ENCODE measurements at regions not wholly inside any gene's neighbourhood (a gene's known extent, or its start where the extent isn't known, plus 50 kb on each side); places are given as distances from the start of the nearest gene placed in this dataset.
A peak's percentile ranks its signal among the peaks of the same experiment; 100 is the strongest.

DNA sequence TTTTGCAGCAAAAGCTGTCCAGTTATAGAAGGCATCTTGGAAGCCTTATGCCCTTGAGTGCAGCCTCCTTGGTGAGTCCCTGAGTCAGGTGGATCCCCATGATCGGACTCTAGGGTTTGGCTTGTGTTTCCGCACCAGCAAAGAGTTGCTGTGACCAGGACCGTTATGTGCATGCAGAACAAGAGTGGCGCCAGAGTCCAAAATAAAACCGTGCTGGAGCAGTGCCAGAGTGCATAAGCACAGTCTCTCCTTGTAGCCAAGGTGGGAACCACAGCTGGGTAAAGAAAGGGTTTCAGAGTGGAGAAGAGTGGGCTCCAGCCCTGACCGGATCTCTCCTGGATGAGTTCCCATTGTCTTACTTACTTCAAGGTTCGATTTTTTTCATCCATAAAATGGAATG, 58.6 kb downstream of the FOXA2 start:
- Histone ChIP-seq H4K20me1 (ENCODE audit: insufficient read depth, low read length) (no peaks in the 10 kb centered on the region), H3K27ac (ENCODE audit: extremely low read length, insufficient read depth, low read length) (peak overlapping the region; percentile 89), H3K4me2 (ENCODE audit: low read depth, low read length) (peak overlapping the region; percentile 25), H3K36me3 (replicated peaks in 1 of 2; ENCODE audit: control insufficient read depth in 1 of 2, insufficient read depth in 2 of 2, low read length in 2 of 2) (no peaks in the 10 kb centered on the region), H3K9me3 (ENCODE audit: low read length) (no peaks in the 10 kb centered on the region), H3K4me1 (ENCODE audit: insufficient read depth, low read length) (peaks cover 81% of the 10 kb centered on the region), H2AFZ (ENCODE audit: low read length) (no peak overlapping the region), H3K27me3 (ENCODE audit: control insufficient read depth in 1 of 2, insufficient read depth in 2 of 2, low read length in 2 of 2) (no peaks in the 10 kb centered on the region), H3K9ac (ENCODE audit: insufficient read depth, low read depth, low read length) (no peak overlapping the region), H3K79me2 (ENCODE audit: insufficient read depth, low read length) (peaks cover 10% of the 10 kb centered on the region), H3K4me3 (replicated peaks in 1 of 3; ENCODE audit: insufficient read depth in 1 of 3, low read depth in 2 of 3, low read length in 3 of 3) (no peak overlapping the region)
- POLR2A ChIA-PET, result interaction anchor here (4.3 to 10.8 kb wide), 5 partner anchors 9 to 57 kb away, joined by 86 to 501 read pairs (median 143); partner anchors contain the start of gene FOXA2
- ATAC-seq (peak; percentile 2; the same call in 1 of the 3 replicates), DNase-seq (ENCODE audit: low spot score) (peak; percentile 48), FAIRE-seq (no peak)
- no TSS peak for BruUV-seq (replicated peaks)
- intact Hi-C loops (cut with micrococcal nuclease; ENCODE audit: unreplicated experiment) (loop anchor here (1.0 to 2.0 kb wide), 2 partner anchors 8 to 23 kb away; no protein-coding TSS in a partner anchor), in situ Hi-C loops (cut with HindIII; ENCODE audit: extremely low pct_ligation_motif_present, low pct_unique_long_range_greater_than_20kb) (no loop called here)
- 67% methylated on average over 7 of the region's 7 CpGs for WGBS (ENCODE audit: low lambda C conversion rate)
- CTCF ChIA-PET (ENCODE audit: low intra/inter-chr PET ratio, low total read pairs), result no interaction called here
- no peak for TF ChIP-seq ZNF839 (CRISPR knock-in tag; IDR thresholded peaks at IDR 0.05; ENCODE audit: borderline replicate concordance)
- TF ChIP-seq TRIM24 (CRISPR knock-in tag; IDR thresholded peaks at IDR 0.05), result 0 out of 2 replicates have a peak, but pooled peaks have one; percentile 42
- peak; percentile 45 for TF ChIP-seq STAG1 (CRISPR knock-in tag; IDR thresholded peaks at IDR 0.05)
- TF ChIP-seq NCOR1 (IDR thresholded peaks at IDR 0.05; ENCODE audit: borderline replicate concordance, low read length), result no peak
- 0 out of 2 replicates have a peak, but pooled peaks have one; percentile 2 for TF ChIP-seq ZNF296 (CRISPR knock-in tag; conservative IDR thresholded peaks at IDR 0.05)
- 0 out of 2 replicates have a peak, but pooled peaks have one; percentile 18 for TF ChIP-seq KDM5B (CRISPR knock-in tag; IDR thresholded peaks at IDR 0.05; ENCODE audit: borderline replicate concordance)
- TF ChIP-seq ZNF790 (CRISPR knock-in tag; IDR thresholded peaks at IDR 0.05; ENCODE audit: borderline replicate concordance), result no peak
- TF ChIP-seq ZNF788 (CRISPR knock-in tag; IDR thresholded peaks at IDR 0.05; ENCODE audit: borderline replicate concordance), result peak; percentile 43; the same call in 1 of the 2 replicates
- TF ChIP-seq NR2F6 (IDR thresholded peaks at IDR 0.05), result no peak
- 0 out of 2 replicates have a peak, but pooled peaks have one; percentile 5 for TF ChIP-seq NR2F6 (CRISPR knock-in tag; IDR thresholded peaks at IDR 0.05)
- peak; percentile 47 for TF ChIP-seq HOXA3 (CRISPR knock-in tag; IDR thresholded peaks at IDR 0.05)
- TF ChIP-seq, protein P1, sequence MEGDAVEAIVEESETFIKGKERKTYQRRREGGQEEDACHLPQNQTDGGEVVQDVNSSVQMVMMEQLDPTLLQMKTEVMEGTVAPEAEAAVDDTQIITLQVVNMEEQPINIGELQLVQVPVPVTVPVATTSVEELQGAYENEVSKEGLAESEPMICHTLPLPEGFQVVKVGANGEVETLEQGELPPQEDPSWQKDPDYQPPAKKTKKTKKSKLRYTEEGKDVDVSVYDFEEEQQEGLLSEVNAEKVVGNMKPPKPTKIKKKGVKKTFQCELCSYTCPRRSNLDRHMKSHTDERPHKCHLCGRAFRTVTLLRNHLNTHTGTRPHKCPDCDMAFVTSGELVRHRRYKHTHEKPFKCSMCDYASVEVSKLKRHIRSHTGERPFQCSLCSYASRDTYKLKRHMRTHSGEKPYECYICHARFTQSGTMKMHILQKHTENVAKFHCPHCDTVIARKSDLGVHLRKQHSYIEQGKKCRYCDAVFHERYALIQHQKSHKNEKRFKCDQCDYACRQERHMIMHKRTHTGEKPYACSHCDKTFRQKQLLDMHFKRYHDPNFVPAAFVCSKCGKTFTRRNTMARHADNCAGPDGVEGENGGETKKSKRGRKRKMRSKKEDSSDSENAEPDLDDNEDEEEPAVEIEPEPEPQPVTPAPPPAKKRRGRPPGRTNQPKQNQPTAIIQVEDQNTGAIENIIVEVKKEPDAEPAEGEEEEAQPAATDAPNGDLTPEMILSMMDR (CRISPR knock-in tag; IDR thresholded peaks at IDR 0.05), result peak; percentile 53
- TF ChIP-seq ZFP90 (CRISPR knock-in tag; IDR thresholded peaks at IDR 0.05; ENCODE audit: borderline replicate concordance), result 0 out of 2 replicates have a peak, but pooled peaks have one; percentile 12
- 0 out of 2 replicates have a peak, but pooled peaks have one; percentile 8 for TF ChIP-seq ONECUT2 (CRISPR knock-in tag; IDR thresholded peaks at IDR 0.05)
- TF ChIP-seq MAFK (conservative IDR thresholded peaks at IDR 0.05 in 1 of 2, IDR thresholded peaks at IDR 0.05 in 1 of 2; ENCODE audit: low read length in 2 of 2), result no peak
- TF ChIP-seq, protein P2, sequence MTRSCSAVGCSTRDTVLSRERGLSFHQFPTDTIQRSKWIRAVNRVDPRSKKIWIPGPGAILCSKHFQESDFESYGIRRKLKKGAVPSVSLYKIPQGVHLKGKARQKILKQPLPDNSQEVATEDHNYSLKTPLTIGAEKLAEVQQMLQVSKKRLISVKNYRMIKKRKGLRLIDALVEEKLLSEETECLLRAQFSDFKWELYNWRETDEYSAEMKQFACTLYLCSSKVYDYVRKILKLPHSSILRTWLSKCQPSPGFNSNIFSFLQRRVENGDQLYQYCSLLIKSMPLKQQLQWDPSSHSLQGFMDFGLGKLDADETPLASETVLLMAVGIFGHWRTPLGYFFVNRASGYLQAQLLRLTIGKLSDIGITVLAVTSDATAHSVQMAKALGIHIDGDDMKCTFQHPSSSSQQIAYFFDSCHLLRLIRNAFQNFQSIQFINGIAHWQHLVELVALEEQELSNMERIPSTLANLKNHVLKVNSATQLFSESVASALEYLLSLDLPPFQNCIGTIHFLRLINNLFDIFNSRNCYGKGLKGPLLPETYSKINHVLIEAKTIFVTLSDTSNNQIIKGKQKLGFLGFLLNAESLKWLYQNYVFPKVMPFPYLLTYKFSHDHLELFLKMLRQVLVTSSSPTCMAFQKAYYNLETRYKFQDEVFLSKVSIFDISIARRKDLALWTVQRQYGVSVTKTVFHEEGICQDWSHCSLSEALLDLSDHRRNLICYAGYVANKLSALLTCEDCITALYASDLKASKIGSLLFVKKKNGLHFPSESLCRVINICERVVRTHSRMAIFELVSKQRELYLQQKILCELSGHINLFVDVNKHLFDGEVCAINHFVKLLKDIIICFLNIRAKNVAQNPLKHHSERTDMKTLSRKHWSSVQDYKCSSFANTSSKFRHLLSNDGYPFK (CRISPR knock-in tag; IDR thresholded peaks at IDR 0.05; ENCODE audit: borderline replicate concordance), result 0 out of 2 replicates have a peak, but pooled peaks have one; percentile 20
- TF ChIP-seq ZNF138 (CRISPR knock-in tag; IDR thresholded peaks at IDR 0.05; ENCODE audit: low read depth), result 0 out of 2 replicates have a peak, but pooled peaks have one; percentile 37
- 0 out of 2 replicates have a peak, but pooled peaks have one; percentile 18 for TF ChIP-seq ZNF709 (CRISPR knock-in tag; IDR thresholded peaks at IDR 0.05)
- no peak for TF ChIP-seq ZEB1 (IDR thresholded peaks at IDR 0.05; ENCODE audit: insufficient replicate concordance, low read depth)
- TF ChIP-seq RBM39 (IDR thresholded peaks at IDR 0.05; ENCODE audit: low read depth, low read length, poor library complexity, severe bottlenecking), result no peak
- TF ChIP-seq SALL1 (CRISPR knock-in tag; IDR thresholded peaks at IDR 0.05), result peak; percentile 37; the same call in 1 of the 2 replicates
- TF ChIP-seq ZNF891 (CRISPR knock-in tag; IDR thresholded peaks at IDR 0.05), result 0 out of 2 replicates have a peak, but pooled peaks have one; percentile 45

Measured in HepG2 (cell line).